SU-DHL-6 (cell line): ENCODE measurements at regions not wholly inside any gene's neighbourhood (a gene's known extent, or its start where the extent isn't known, plus 50 kb on each side); places are given as distances from the start of the nearest gene placed in this dataset.

Experiments
- H2AFZ ChIP-seq: fragments of 200-600 bp; sonication (generic); 2 replicates; pipeline ENCODE4 v1.6.1; 2014; ENCODE audit warnings: low read depth, mild to moderate bottlenecking, moderate library complexity, mixed read lengths, antibody characterized with exemption, low read length; ENCODE audit not compliant: severe bottlenecking
- H3F3A ChIP-seq: fragments of 200-600 bp; shearing (Covaris generic); 2 replicates; pipeline ENCODE4 v1.6.0; 2016; ENCODE audit warnings: antibody characterized with exemption, mild to moderate bottlenecking; ENCODE audit not compliant: insufficient read depth
- H3K27ac ChIP-seq: fragments of 200-600 bp; sonication (generic); 2 replicates; pipeline ENCODE4 v1.5.1; 2016; ENCODE audit warnings: low read depth, mild to moderate bottlenecking, low read length, moderate library complexity, mixed read lengths
- H3K27me3 ChIP-seq: fragments of 200-600 bp; sonication (generic), shearing (Covaris generic); 2 replicates; pipeline ENCODE4 v1.6.0; 2014; ENCODE audit warnings: mild to moderate bottlenecking, low read length
- H3K36me3 ChIP-seq: fragments of 200-600 bp; sonication (generic); 2 replicates; pipeline ENCODE4 v1.6.1; 2014; ENCODE audit warnings: mild to moderate bottlenecking, low read length, mixed read lengths
- H3K4me2 ChIP-seq: fragments of 300-600, 200-600 bp; shearing (Covaris generic), sonication (generic); 2 replicates; pipeline ENCODE4 v1.6.0; 2014; ENCODE audit warnings: low read length, low read depth, mild to moderate bottlenecking; ENCODE audit not compliant: poor library complexity, severe bottlenecking
- H3K4me3 ChIP-seq: fragments of 200-600 bp; sonication (generic); 2 replicates; pipeline ENCODE4 v1.5.1; 2014; ENCODE audit warnings: antibody characterized with exemption, low read length, mild to moderate bottlenecking, mixed read lengths; ENCODE audit not compliant: insufficient read depth, poor library complexity, severe bottlenecking
- H3K79me2 ChIP-seq: fragments of 200-600 bp; sonication (generic); 2 replicates; pipeline ENCODE4 v1.6.1; 2014; ENCODE audit warnings: mild to moderate bottlenecking, low read length, moderate library complexity; ENCODE audit not compliant: insufficient read depth
- H3K9ac ChIP-seq: fragments of 200-600 bp; sonication (generic); 2 replicates; pipeline ENCODE4 v1.7.0; 2014; ENCODE audit warnings: mild to moderate bottlenecking, low read length
- H3K9me2 ChIP-seq: fragments of 200-600 bp; sonication (generic); replicated peaks from 2 replicates; pipeline ENCODE4 v1.6.1; 2014; ENCODE audit warnings: low read length; ENCODE audit not compliant: insufficient read depth
- H3K9me3 ChIP-seq: fragments of 200-600 bp; sonication (generic); 2 replicates; pipeline ENCODE4 v1.6.1; 2014; ENCODE audit warnings: low read length, mixed read lengths; ENCODE audit not compliant: insufficient read depth
- H4K20me1 ChIP-seq: fragments of 200-600 bp; sonication (generic); 2 replicates; pipeline ENCODE4 v1.6.1; 2014; ENCODE audit warnings: low read depth, mild to moderate bottlenecking, antibody characterized with exemption, low read length, moderate library complexity, mixed read lengths
- EZH2phosphoT487 ChIP-seq: fragments of 200-600 bp; sonication (generic), shearing (Covaris generic); conservative IDR thresholded peaks from 2 replicates; pipeline ENCODE4 v1.6.1; 2018; ENCODE audit warnings: mild to moderate bottlenecking, antibody characterized with exemption, low read length, moderate library complexity, mixed read lengths
- TF ChIP-seq, protein P1 (sequence below): fragments of 200-600 bp; sonication (generic); IDR thresholded peaks from one replicate; pipeline ENCODE4 v1.5.1; 2017; ENCODE audit warnings: antibody characterized with exemption, mild to moderate bottlenecking, low read length, moderate library complexity; ENCODE audit not compliant: insufficient read depth, poor library complexity, severe bottlenecking

GRCh38 chr2:41432459-41432858 lies 615.4 kb upstream of the PKDCC start:
- Histone ChIP-seq H3K27me3 (no peaks in the 10 kb centered on the region), H3F3A (no peaks in the 10 kb centered on the region), H2AFZ (no peak overlapping the region), H3K9me2 (no peaks in the 10 kb centered on the region), H3K79me2 (no peaks in the 10 kb centered on the region), H3K4me2 (no peak overlapping the region), H3K9ac (no peak overlapping the region), H4K20me1 (no peaks in the 10 kb centered on the region), H3K4me3 (no peak overlapping the region), H3K9me3 (no peaks in the 10 kb centered on the region), H3K36me3 (no peaks in the 10 kb centered on the region), H3K27ac (no peak overlapping the region)
- no peak for TF ChIP-seq EZH2phosphoT487
- TF ChIP-seq, protein P1, sequence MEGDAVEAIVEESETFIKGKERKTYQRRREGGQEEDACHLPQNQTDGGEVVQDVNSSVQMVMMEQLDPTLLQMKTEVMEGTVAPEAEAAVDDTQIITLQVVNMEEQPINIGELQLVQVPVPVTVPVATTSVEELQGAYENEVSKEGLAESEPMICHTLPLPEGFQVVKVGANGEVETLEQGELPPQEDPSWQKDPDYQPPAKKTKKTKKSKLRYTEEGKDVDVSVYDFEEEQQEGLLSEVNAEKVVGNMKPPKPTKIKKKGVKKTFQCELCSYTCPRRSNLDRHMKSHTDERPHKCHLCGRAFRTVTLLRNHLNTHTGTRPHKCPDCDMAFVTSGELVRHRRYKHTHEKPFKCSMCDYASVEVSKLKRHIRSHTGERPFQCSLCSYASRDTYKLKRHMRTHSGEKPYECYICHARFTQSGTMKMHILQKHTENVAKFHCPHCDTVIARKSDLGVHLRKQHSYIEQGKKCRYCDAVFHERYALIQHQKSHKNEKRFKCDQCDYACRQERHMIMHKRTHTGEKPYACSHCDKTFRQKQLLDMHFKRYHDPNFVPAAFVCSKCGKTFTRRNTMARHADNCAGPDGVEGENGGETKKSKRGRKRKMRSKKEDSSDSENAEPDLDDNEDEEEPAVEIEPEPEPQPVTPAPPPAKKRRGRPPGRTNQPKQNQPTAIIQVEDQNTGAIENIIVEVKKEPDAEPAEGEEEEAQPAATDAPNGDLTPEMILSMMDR = no peak

GRCh38 chr2:41434991-41435390 lies 612.8 kb upstream of the PKDCC start:
- no peaks in the 10 kb centered on the region for H3K79me2 ChIP-seq
- H4K20me1 ChIP-seq = no peaks in the 10 kb centered on the region
- H3K9me3 ChIP-seq = no peaks in the 10 kb centered on the region
- H2AFZ ChIP-seq = no peak overlapping the region
- H3F3A ChIP-seq = no peaks in the 10 kb centered on the region
- H3K9me2 ChIP-seq = no peaks in the 10 kb centered on the region
- no peaks in the 10 kb centered on the region for H3K27me3 ChIP-seq
- no peak overlapping the region for H3K9ac ChIP-seq
- H3K4me2 ChIP-seq = no peak overlapping the region
- no peaks in the 10 kb centered on the region for H3K36me3 ChIP-seq
- no peak overlapping the region for H3K27ac ChIP-seq
- no peak overlapping the region for H3K4me3 ChIP-seq
- TF ChIP-seq, protein P1 = no peak
- no peak for TF ChIP-seq EZH2phosphoT487

DNA sequence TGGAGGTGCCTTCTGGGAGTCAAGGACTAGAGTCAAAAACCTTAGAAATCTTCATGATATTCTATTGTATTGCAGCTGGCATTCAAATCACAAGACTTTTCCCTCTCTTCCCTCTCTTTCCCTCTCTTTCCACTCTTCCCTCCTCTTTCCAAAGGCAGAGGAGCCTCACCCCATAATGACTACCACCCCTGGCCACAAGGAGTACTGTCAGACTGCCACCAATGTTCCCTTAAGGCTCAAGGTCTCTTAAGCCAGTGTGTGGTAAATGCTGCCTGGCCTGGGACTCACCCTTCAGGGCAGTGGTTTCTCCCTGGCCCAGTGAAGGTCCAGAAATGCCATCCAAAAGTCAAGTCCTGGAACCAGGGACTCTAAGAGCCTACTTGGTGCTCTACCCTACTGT lies 605.9 kb upstream of the PKDCC start:
- Histone ChIP-seq H4K20me1 (no peaks in the 10 kb centered on the region), H3K4me2 (no peak overlapping the region), H3K9ac (no peak overlapping the region), H3K9me3 (no peaks in the 10 kb centered on the region), H3K4me3 (no peak overlapping the region), H3F3A (no peaks in the 10 kb centered on the region), H3K36me3 (no peaks in the 10 kb centered on the region), H3K27ac (no peak overlapping the region), H2AFZ (no peak overlapping the region), H3K79me2 (no peaks in the 10 kb centered on the region), H3K27me3 (no peaks in the 10 kb centered on the region), H3K9me2 (no peaks in the 10 kb centered on the region)
- TF ChIP-seq EZH2phosphoT487 = no peak
- TF ChIP-seq, protein P1 = no peak

GRCh38 chr2:41445865-41446264 lies 602.0 kb upstream of the PKDCC start:
- H4K20me1 ChIP-seq = no peaks in the 10 kb centered on the region
- no peaks in the 10 kb centered on the region for H3K9me3 ChIP-seq
- no peak overlapping the region for H3K27ac ChIP-seq
- no peak overlapping the region for H3K9ac ChIP-seq
- TF ChIP-seq, protein P1 = no peak
- TF ChIP-seq EZH2phosphoT487 = no peak
- H3K4me2 ChIP-seq = no peak overlapping the region
- H3K36me3 ChIP-seq = no peaks in the 10 kb centered on the region
- H3F3A ChIP-seq = no peaks in the 10 kb centered on the region
- no peaks in the 10 kb centered on the region for H3K79me2 ChIP-seq
- no peak overlapping the region for H2AFZ ChIP-seq
- H3K9me2 ChIP-seq = no peaks in the 10 kb centered on the region
- no peak overlapping the region for H3K4me3 ChIP-seq
- no peaks in the 10 kb centered on the region for H3K27me3 ChIP-seq
